ENCODE measurements at regions not wholly inside any gene's neighbourhood (a gene's known extent, or its start where the extent isn't known, plus 50 kb on each side); places are given as distances from the start of the nearest gene placed in this dataset.

DNA sequence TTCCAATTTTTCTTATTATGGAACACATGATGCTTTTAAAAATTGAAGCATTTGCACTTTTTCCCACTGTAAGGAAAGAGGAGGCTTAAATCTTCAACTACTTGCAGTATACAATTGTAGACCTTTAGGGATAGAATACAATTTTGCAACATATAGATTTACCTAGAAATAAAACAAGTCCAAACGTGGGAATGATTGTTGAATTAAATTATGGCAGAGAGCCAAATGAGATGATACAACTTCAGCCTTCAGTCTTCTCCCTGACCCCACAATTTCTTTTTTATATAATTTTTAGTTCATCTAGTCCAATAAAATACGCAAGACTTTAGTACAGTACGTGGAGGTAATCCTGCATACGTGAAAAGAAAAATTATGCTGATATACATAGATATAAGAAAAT is 666.5 kb downstream of the SLC16A7 start:
- CTCF ChIA-PET = no interaction called here
- POLR2A ChIA-PET = no interaction called here

DNA sequence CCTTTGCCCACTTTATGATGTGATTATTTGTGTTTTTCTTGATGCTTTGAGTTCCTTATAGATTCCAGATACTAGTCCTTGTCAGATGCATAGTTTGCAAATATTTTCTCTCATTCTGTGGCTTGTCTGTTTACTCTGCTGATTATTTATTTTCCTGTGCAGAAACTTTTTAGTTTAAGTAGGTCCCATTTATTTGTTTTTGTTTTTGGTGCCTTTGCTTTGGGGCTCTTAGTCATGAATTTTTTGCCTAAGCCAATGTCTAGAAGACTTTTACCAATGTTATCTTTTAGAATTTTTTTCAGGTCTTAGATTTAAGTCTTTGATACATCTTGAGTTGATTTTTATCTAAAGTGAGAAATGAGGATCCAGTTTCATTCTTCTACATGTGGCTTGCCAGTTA is 667.3 kb downstream of the SLC16A7 start:
- TF ChIP-seq, protein P1, sequence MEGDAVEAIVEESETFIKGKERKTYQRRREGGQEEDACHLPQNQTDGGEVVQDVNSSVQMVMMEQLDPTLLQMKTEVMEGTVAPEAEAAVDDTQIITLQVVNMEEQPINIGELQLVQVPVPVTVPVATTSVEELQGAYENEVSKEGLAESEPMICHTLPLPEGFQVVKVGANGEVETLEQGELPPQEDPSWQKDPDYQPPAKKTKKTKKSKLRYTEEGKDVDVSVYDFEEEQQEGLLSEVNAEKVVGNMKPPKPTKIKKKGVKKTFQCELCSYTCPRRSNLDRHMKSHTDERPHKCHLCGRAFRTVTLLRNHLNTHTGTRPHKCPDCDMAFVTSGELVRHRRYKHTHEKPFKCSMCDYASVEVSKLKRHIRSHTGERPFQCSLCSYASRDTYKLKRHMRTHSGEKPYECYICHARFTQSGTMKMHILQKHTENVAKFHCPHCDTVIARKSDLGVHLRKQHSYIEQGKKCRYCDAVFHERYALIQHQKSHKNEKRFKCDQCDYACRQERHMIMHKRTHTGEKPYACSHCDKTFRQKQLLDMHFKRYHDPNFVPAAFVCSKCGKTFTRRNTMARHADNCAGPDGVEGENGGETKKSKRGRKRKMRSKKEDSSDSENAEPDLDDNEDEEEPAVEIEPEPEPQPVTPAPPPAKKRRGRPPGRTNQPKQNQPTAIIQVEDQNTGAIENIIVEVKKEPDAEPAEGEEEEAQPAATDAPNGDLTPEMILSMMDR (IDR thresholded peaks at IDR 0.05; ENCODE audit: low read depth, low read length) = no peak
- no peak overlapping the region for H3K27ac ChIP-seq (ENCODE audit: low read depth, low read length)
- POLR2A ChIA-PET = no interaction called here
- CTCF ChIA-PET = interaction anchor here (0.7 kb wide), 1 partner anchor 15 kb away, joined by 3 read pairs; no protein-coding TSS in a partner anchor
- H3K4me3 ChIP-seq (ENCODE audit: low read depth, low read length) = no peak overlapping the region
- H3K27me3 ChIP-seq (ENCODE audit: control insufficient read depth, insufficient read depth, low read length) = no peaks in the 10 kb centered on the region
- no peak for DNase-seq (ENCODE audit: low read depth, low spot score)
- no peaks in the 10 kb centered on the region for H3K9me3 ChIP-seq (ENCODE audit: control insufficient read depth, insufficient read depth, low read length)

More for the DNA sequence above, 666.5 kb downstream of the SLC16A7 start:
- DNase-seq (ENCODE audit: low read depth, low spot score) = no peak
- Histone ChIP-seq H3K27ac (ENCODE audit: low read depth, low read length) (no peak overlapping the region), H3K4me3 (ENCODE audit: low read depth, low read length) (no peak overlapping the region), H3K27me3 (ENCODE audit: control insufficient read depth, insufficient read depth, low read length) (no peaks in the 10 kb centered on the region), H3K9me3 (ENCODE audit: control insufficient read depth, insufficient read depth, low read length) (no peaks in the 10 kb centered on the region)
- TF ChIP-seq, protein P1 (IDR thresholded peaks at IDR 0.05; ENCODE audit: low read depth, low read length) = no peak

GRCh38 chr12:60263836-60264493 is 668.1 kb downstream of the SLC16A7 start:
- H3K27ac ChIP-seq (ENCODE audit: low read depth, low read length) = no peak overlapping the region
- H3K27me3 ChIP-seq (ENCODE audit: control insufficient read depth, insufficient read depth, low read length) = no peaks in the 10 kb centered on the region
- H3K9me3 ChIP-seq (ENCODE audit: control insufficient read depth, insufficient read depth, low read length) = no peaks in the 10 kb centered on the region
- ChIA-PET CTCF (interaction anchor here (0.7 kb wide), 1 partner anchor 14 kb away, joined by 3 read pairs; no protein-coding TSS in a partner anchor), POLR2A (no interaction called here)
- DNase-seq (ENCODE audit: low read depth, low spot score) = no peak
- TF ChIP-seq, protein P1 (IDR thresholded peaks at IDR 0.05; ENCODE audit: low read depth, low read length) = no peak
- H3K4me3 ChIP-seq (ENCODE audit: low read depth, low read length) = no peak overlapping the region

- no peak overlapping the region for H3K4me3 ChIP-seq (ENCODE audit: low read depth, low read length)
- DNase-seq (ENCODE audit: low read depth, low spot score) = no peak
- POLR2A ChIA-PET = interaction anchor here (1.1 kb wide), 1 partner anchor 117 kb away, joined by 3 read pairs; no protein-coding TSS in a partner anchor
- peaks cover 9% of the 10 kb centered on the region for H3K9me3 ChIP-seq (ENCODE audit: control insufficient read depth, insufficient read depth, low read length)
- H3K27ac ChIP-seq (ENCODE audit: low read depth, low read length) = no peak overlapping the region
- TF ChIP-seq, protein P1 (IDR thresholded peaks at IDR 0.05; ENCODE audit: low read depth, low read length) = no peak
- H3K27me3 ChIP-seq (ENCODE audit: control insufficient read depth, insufficient read depth, low read length) = no peaks in the 10 kb centered on the region
- CTCF ChIA-PET = no interaction called here
These were observed 669.9 kb downstream of the SLC16A7 start for GRCh38 chr12:60265741-60266140.

DNA sequence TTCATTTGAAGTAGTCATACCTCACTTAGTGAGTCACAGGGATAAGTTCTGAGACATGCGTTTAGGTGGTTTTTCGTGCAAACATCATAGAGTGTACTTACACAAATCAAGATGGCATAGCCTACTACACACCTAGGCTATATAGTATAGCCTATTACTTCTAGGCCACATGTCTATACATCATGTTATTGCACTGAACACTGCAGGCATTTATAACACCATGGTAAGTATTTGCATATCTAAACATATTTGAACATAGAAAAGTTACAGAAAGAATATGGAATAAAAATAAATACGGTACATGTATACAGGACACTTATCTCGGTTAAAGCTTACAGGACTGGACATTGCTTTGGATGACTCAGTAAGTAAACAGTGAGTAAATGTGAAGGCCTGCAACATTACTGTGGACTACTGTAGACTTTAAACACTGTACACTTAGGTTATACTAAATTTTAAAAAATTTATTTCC is 670.6 kb downstream of the SLC16A7 start:
- ChIA-PET POLR2A (interaction anchor here (1.1 kb wide), 1 partner anchor 118 kb away, joined by 3 read pairs; no protein-coding TSS in a partner anchor), CTCF (interaction anchor here (0.7 kb wide), 1 partner anchor 431 kb away, joined by 4 read pairs; no protein-coding TSS in a partner anchor)
- DNase-seq (ENCODE audit: low read depth, low spot score) = peak; percentile 55
- Histone ChIP-seq H3K9me3 (ENCODE audit: control insufficient read depth, insufficient read depth, low read length) (peaks cover 9% of the 10 kb centered on the region), H3K27me3 (ENCODE audit: control insufficient read depth, insufficient read depth, low read length) (no peaks in the 10 kb centered on the region), H3K27ac (ENCODE audit: low read depth, low read length) (no peak overlapping the region), H3K4me3 (ENCODE audit: low read depth, low read length) (no peak overlapping the region)
- TF ChIP-seq, protein P1 (IDR thresholded peaks at IDR 0.05; ENCODE audit: low read depth, low read length) = no peak
